ENCODE measurements at regions not wholly inside any gene's neighbourhood (a gene's known extent, or its start where the extent isn't known, plus 50 kb on each side); places are given as distances from the start of the nearest gene placed in this dataset.
"Not testable (repeated sequence)": the region's sequence is repeated elsewhere in the genome, so short reads cannot be mapped to it uniquely, and the experiment has no call there.

- DNase-seq (ENCODE audit: low read depth): no peak
- TF ChIP-seq, protein P1, sequence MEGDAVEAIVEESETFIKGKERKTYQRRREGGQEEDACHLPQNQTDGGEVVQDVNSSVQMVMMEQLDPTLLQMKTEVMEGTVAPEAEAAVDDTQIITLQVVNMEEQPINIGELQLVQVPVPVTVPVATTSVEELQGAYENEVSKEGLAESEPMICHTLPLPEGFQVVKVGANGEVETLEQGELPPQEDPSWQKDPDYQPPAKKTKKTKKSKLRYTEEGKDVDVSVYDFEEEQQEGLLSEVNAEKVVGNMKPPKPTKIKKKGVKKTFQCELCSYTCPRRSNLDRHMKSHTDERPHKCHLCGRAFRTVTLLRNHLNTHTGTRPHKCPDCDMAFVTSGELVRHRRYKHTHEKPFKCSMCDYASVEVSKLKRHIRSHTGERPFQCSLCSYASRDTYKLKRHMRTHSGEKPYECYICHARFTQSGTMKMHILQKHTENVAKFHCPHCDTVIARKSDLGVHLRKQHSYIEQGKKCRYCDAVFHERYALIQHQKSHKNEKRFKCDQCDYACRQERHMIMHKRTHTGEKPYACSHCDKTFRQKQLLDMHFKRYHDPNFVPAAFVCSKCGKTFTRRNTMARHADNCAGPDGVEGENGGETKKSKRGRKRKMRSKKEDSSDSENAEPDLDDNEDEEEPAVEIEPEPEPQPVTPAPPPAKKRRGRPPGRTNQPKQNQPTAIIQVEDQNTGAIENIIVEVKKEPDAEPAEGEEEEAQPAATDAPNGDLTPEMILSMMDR (IDR thresholded peaks at IDR 0.05; ENCODE audit: low read depth, low read length, missing control alignments): no peak
- H3K4me3 ChIP-seq (ENCODE audit: low read depth, low read length): no peak overlapping the region
Observed at GRCh38 chr1:48068206-48068605, 71.0 kb upstream of the TRABD2B start.

- no peak overlapping the region for H3K4me3 ChIP-seq (ENCODE audit: low read depth, low read length)
- DNase-seq (ENCODE audit: low read depth): no peak
- TF ChIP-seq, protein P1 (IDR thresholded peaks at IDR 0.05; ENCODE audit: low read depth, low read length, missing control alignments): no peak
Observed at GRCh38 chr1:48066936-48067335, 69.8 kb upstream of the TRABD2B start.

- H3K4me3 ChIP-seq (ENCODE audit: low read depth, low read length); DNase-seq (ENCODE audit: low read depth): not testable (repeated sequence)
Observed at GRCh38 chr1:48064693-48065092, 67.5 kb upstream of the TRABD2B start.

GRCh38 chr1:48062353-48062752 lies 65.2 kb upstream of the TRABD2B start:
- DNase-seq (ENCODE audit: low read depth): no peak
- H3K4me3 ChIP-seq (ENCODE audit: low read depth, low read length): no peak overlapping the region
- TF ChIP-seq, protein P1 (IDR thresholded peaks at IDR 0.05; ENCODE audit: low read depth, low read length, missing control alignments): no peak

GRCh38 chr1:48061162-48062136 lies 64.3 kb upstream of the TRABD2B start:
- TF ChIP-seq, protein P1 (IDR thresholded peaks at IDR 0.05; ENCODE audit: low read depth, low read length, missing control alignments): peak; percentile 60
- no peak for DNase-seq (ENCODE audit: low read depth)
- H3K4me3 ChIP-seq (ENCODE audit: low read depth, low read length): no peak overlapping the region

DNA sequence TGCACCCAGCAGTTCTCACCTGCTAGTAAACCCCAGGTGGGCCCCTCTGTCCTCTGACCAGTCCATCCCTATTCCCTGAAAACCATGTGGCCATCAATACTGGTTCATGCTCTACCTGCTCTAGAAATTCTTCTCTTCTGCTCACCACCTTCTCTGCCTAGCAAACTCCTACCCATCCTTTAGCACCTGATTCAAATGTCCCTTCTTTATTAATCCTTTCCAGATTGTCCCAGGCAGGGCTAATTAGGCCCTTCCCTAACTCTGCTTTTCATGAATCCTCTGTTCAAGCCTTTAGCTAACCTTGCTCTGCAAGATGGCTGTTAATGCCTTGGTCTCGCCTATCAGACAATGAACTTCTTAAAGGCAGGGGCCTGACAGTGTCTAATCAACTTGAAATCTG lies 62.1 kb upstream of the TRABD2B start:
- no peak overlapping the region for H3K4me3 ChIP-seq (ENCODE audit: low read depth, low read length)
- TF ChIP-seq, protein P1 (IDR thresholded peaks at IDR 0.05; ENCODE audit: low read depth, low read length, missing control alignments): no peak
- no peak for DNase-seq (ENCODE audit: low read depth)

DNA sequence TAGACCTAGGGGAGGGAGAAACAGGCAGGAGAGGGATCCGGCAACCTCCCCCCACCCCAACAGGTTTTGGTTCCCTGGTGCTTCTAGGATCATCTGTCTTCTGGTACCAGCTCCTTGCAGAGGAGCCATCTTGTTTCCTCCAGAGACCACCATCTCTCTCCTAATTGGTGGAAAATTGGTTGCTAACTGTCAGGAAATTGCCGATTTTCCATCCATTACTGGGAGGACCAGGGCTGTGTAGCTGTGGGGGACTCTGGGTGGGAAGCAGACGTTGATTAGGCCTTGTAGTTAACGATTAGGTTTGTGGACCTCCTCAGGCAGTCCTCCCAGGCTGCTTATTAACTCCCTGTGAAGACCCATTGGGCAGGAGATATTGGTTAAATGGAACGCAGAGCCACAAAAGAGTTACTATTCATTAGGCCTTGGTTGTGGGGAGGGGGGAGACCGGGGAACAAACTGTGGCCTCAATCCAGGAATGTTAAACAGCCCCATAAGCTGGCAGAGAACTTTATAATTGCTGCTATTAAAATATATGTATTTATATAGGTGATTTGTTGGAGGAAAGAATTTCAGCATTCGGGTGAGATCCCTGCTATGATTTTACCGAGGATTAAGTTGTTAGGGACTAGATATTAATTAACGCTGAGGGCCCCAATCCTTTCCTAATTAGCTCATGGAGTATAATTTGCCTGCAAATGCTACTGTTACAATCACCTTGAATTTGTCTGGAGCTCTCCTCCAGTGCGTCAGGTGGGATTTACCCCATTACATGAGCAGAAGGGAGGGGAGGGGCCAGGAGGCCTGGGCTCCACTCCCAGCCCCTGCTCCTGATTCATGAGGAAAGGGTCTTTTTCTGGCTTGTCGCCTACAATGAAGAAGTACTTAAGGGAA lies 61.2 kb upstream of the TRABD2B start:
- H3K4me3 ChIP-seq (ENCODE audit: low read depth, low read length): no peak overlapping the region
- DNase-seq (ENCODE audit: low read depth): no peak
- TF ChIP-seq, protein P1 (IDR thresholded peaks at IDR 0.05; ENCODE audit: low read depth, low read length, missing control alignments): no peak
